ENCODE measurements at regions not wholly inside any gene's neighbourhood (a gene's known extent, or its start where the extent isn't known, plus 50 kb on each side); places are given as distances from the start of the nearest gene placed in this dataset.

DNA sequence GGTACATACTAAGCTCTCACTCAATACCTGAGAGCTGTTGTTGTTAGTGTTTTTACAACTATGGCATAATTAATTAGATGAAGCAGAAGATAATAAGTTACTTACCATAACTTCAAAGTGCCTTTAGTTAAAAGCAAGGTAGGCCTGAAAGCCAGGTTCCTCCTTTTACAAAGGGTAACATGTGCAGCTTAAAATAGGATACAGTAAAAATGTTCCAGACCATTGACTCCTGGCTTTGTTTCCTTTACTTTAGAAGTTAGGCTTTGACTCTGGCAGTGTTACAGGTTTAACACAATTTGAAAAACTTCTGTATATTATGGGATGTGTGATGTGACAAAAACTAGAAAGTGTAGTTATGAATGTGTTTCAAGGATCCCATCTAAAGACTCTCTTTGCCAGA is 522.5 kb downstream of the EPM2A start:
- Histone ChIP-seq H3K9ac (ENCODE audit: low read length) (no peak overlapping the region), H3K9me3 (ENCODE audit: low read length) (no peaks in the 10 kb centered on the region), H3K4me1 (ENCODE audit: insufficient read depth, low read length, severe bottlenecking) (peaks cover 3% of the 10 kb centered on the region), H3F3A (ENCODE audit: insufficient read depth, low read length) (no peaks in the 10 kb centered on the region), H3K36me3 (ENCODE audit: insufficient read depth, low read length) (no peaks in the 10 kb centered on the region), H3K4me3 (ENCODE audit: low read depth, low read length, poor library complexity, severe bottlenecking) (no peak overlapping the region), H4K20me1 (ENCODE audit: insufficient read depth, low read length) (no peaks in the 10 kb centered on the region), H3K79me2 (ENCODE audit: insufficient read depth, low read length) (no peaks in the 10 kb centered on the region), H3K4me2 (ENCODE audit: low read length) (no peak overlapping the region), H3K27ac (ENCODE audit: low read depth, low read length, poor library complexity, severe bottlenecking) (no peak overlapping the region), H3K9me2 (ENCODE audit: low read depth, low read length) (no peaks in the 10 kb centered on the region), H3K27me3 (ENCODE audit: insufficient read depth, low read length) (no peaks in the 10 kb centered on the region), H2AFZ (ENCODE audit: low read length) (no peak overlapping the region)
- TF ChIP-seq EZH2 (IDR thresholded peaks at IDR 0.05; ENCODE audit: borderline replicate concordance, low read length), result no peak
- no peak for TF ChIP-seq CTCF (IDR thresholded peaks at IDR 0.05; ENCODE audit: low read length)

DNA sequence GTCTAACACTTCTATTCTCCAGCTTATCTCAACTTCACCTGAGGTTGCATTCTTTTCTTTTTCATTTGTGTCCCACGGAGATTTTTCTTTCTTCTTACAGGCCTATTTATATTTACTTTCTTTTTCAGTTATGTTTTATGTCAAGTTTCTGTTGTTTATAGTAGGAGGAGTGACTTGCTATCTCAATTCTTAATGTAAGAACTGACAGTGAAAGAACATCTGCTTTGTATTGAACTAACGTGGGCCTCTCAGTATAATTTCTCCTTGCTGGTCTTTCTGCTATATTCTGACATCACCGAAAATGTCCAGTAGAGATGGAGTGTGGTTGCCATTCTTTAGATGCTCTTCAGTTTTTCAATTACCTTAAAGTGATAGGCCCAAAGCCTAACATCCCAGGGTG is 521.7 kb downstream of the EPM2A start:
- Histone ChIP-seq H3K4me2 (ENCODE audit: low read length) (no peak overlapping the region), H3F3A (ENCODE audit: insufficient read depth, low read length) (no peaks in the 10 kb centered on the region), H3K9me2 (ENCODE audit: low read depth, low read length) (no peaks in the 10 kb centered on the region), H3K79me2 (ENCODE audit: insufficient read depth, low read length) (no peaks in the 10 kb centered on the region), H3K27me3 (ENCODE audit: insufficient read depth, low read length) (no peaks in the 10 kb centered on the region), H3K36me3 (ENCODE audit: insufficient read depth, low read length) (no peaks in the 10 kb centered on the region), H3K27ac (ENCODE audit: low read depth, low read length, poor library complexity, severe bottlenecking) (no peak overlapping the region), H3K9ac (ENCODE audit: low read length) (no peak overlapping the region), H3K9me3 (ENCODE audit: low read length) (no peaks in the 10 kb centered on the region), H2AFZ (ENCODE audit: low read length) (no peak overlapping the region), H4K20me1 (ENCODE audit: insufficient read depth, low read length) (no peaks in the 10 kb centered on the region), H3K4me3 (ENCODE audit: low read depth, low read length, poor library complexity, severe bottlenecking) (no peak overlapping the region), H3K4me1 (ENCODE audit: insufficient read depth, low read length, severe bottlenecking) (peaks cover 3% of the 10 kb centered on the region)
- TF ChIP-seq EZH2 (IDR thresholded peaks at IDR 0.05; ENCODE audit: borderline replicate concordance, low read length) (no peak), CTCF (IDR thresholded peaks at IDR 0.05; ENCODE audit: low read length) (no peak)

GRCh38 chr6:145214570-145214969 is 520.8 kb downstream of the EPM2A start:
- Histone ChIP-seq H3K9me2 (ENCODE audit: low read depth, low read length) (no peaks in the 10 kb centered on the region), H3K4me2 (ENCODE audit: low read length) (no peak overlapping the region), H3K27me3 (ENCODE audit: insufficient read depth, low read length) (no peaks in the 10 kb centered on the region)

More at GRCh38 chr6:145214570-145214969, 520.8 kb downstream of the EPM2A start:
- Histone ChIP-seq H4K20me1 (ENCODE audit: insufficient read depth, low read length) (no peaks in the 10 kb centered on the region), H2AFZ (ENCODE audit: low read length) (no peak overlapping the region), H3F3A (ENCODE audit: insufficient read depth, low read length) (no peaks in the 10 kb centered on the region), H3K9me3 (ENCODE audit: low read length) (no peaks in the 10 kb centered on the region), H3K9ac (ENCODE audit: low read length) (no peak overlapping the region), H3K79me2 (ENCODE audit: insufficient read depth, low read length) (no peaks in the 10 kb centered on the region), H3K4me3 (ENCODE audit: low read depth, low read length, poor library complexity, severe bottlenecking) (no peak overlapping the region), H3K36me3 (ENCODE audit: insufficient read depth, low read length) (no peaks in the 10 kb centered on the region), H3K27ac (ENCODE audit: low read depth, low read length, poor library complexity, severe bottlenecking) (no peak overlapping the region), H3K4me1 (ENCODE audit: insufficient read depth, low read length, severe bottlenecking) (peaks cover 3% of the 10 kb centered on the region)
- TF ChIP-seq EZH2 (IDR thresholded peaks at IDR 0.05; ENCODE audit: borderline replicate concordance, low read length), result no peak
- TF ChIP-seq CTCF (IDR thresholded peaks at IDR 0.05; ENCODE audit: low read length), result peak; percentile 67

Measured in OCI-LY1 (cell line).